IMR-90 (cell line): ENCODE measurements at regions not wholly inside any gene's neighbourhood (a gene's known extent, or its start where the extent isn't known, plus 50 kb on each side); places are given as distances from the start of the nearest gene placed in this dataset.

ENCODE experiments used
- MAZ ChIP-seq: IDR thresholded peaks from 2 replicates; pipeline ENCODE4 v1.6.1; 2012; ENCODE audit warnings: low read depth, mild to moderate bottlenecking, low read length, improper control_type of control experiment, moderate library complexity, borderline replicate concordance
- MXI1 ChIP-seq: IDR thresholded peaks from 2 replicates; pipeline ENCODE4 v1.6.1; 2012; ENCODE audit warnings: low read depth, mild to moderate bottlenecking, low read length, moderate library complexity, borderline replicate concordance
- TF ChIP-seq, protein P1 (sequence below): conservative IDR thresholded peaks from 2 replicates; pipeline ENCODE4 v1.5.1; 2012; ENCODE audit warnings: mild to moderate bottlenecking, low read depth, low read length, improper control_type of control experiment

DNA sequence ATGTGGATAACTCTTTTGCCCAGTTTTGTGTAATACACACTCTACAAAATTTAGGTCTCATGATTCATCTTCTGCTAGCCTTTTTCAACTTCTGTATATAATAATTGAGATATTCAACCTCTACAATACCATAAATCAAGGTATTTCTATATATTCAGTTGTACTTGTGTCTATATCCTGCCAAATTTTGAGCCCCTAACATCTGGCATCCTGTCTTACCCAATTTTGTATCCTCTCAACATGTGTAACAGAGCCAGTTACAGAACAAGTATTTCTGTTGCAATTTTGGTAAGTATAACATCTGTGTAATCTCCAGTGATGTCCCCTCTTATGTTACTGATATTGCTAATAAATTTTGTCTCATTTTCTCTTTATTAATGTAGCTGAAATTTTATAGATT is 145.8 kb downstream of the TRIB2 start:
- TF ChIP-seq, protein P1, sequence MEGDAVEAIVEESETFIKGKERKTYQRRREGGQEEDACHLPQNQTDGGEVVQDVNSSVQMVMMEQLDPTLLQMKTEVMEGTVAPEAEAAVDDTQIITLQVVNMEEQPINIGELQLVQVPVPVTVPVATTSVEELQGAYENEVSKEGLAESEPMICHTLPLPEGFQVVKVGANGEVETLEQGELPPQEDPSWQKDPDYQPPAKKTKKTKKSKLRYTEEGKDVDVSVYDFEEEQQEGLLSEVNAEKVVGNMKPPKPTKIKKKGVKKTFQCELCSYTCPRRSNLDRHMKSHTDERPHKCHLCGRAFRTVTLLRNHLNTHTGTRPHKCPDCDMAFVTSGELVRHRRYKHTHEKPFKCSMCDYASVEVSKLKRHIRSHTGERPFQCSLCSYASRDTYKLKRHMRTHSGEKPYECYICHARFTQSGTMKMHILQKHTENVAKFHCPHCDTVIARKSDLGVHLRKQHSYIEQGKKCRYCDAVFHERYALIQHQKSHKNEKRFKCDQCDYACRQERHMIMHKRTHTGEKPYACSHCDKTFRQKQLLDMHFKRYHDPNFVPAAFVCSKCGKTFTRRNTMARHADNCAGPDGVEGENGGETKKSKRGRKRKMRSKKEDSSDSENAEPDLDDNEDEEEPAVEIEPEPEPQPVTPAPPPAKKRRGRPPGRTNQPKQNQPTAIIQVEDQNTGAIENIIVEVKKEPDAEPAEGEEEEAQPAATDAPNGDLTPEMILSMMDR, result no peak
- TF ChIP-seq MAZ (no peak), MXI1 (no peak)
